ENCODE measurements at regions not wholly inside any gene's neighbourhood (a gene's known extent, or its start where the extent isn't known, plus 50 kb on each side); places are given as distances from the start of the nearest gene placed in this dataset.

DNA sequence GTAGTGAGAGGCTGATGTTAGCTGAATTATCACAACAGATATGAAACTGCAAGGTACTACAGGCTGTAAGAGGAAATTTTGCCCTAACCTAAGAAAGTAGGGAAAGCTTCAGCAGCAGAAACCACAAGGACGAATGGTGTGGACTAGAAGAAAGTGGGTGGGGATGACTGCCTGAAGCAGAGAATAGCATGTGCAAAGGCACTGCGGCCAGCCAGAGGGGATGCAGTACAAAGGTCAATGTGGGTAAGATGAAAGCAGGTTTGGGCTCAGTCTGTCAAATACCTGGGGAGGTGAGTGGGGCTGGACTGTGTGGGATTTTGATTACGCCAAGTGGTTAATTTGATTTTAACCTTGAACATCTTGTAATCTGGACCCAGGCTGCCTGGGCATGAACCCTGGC is 199.3 kb upstream of the GALNT2 start:
- TF ChIP-seq EP300 (IDR thresholded peaks at IDR 0.05) = no peak
- TF ChIP-seq, protein P1, sequence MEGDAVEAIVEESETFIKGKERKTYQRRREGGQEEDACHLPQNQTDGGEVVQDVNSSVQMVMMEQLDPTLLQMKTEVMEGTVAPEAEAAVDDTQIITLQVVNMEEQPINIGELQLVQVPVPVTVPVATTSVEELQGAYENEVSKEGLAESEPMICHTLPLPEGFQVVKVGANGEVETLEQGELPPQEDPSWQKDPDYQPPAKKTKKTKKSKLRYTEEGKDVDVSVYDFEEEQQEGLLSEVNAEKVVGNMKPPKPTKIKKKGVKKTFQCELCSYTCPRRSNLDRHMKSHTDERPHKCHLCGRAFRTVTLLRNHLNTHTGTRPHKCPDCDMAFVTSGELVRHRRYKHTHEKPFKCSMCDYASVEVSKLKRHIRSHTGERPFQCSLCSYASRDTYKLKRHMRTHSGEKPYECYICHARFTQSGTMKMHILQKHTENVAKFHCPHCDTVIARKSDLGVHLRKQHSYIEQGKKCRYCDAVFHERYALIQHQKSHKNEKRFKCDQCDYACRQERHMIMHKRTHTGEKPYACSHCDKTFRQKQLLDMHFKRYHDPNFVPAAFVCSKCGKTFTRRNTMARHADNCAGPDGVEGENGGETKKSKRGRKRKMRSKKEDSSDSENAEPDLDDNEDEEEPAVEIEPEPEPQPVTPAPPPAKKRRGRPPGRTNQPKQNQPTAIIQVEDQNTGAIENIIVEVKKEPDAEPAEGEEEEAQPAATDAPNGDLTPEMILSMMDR (IDR thresholded peaks at IDR 0.05) = no peak
- no peak for TF ChIP-seq POLR2A (IDR thresholded peaks at IDR 0.05; ENCODE audit: low read depth)

Measured in esophagus muscularis mucosa (tissue), 4 donors.